ENCODE measurements at regions not wholly inside any gene's neighbourhood (a gene's known extent, or its start where the extent isn't known, plus 50 kb on each side); places are given as distances from the start of the nearest gene placed in this dataset.

- no peak for DNase-seq
Observed at GRCh38 chr10:121185816-121186455, 334.8 kb downstream of the WDR11 start.

GRCh38 chr10:121187391-121187790 is 336.2 kb downstream of the WDR11 start:
- no peak for DNase-seq

GRCh38 chr10:121188005-121188404 is 336.8 kb downstream of the WDR11 start:
- DNase-seq = peak; percentile 8

GRCh38 chr10:121189066-121189465 is 337.9 kb downstream of the WDR11 start:
- DNase-seq = no peak

- DNase-seq = no peak
Observed at GRCh38 chr10:121194696-121195523, 343.7 kb downstream of the WDR11 start.

- DNase-seq = no peak
Observed at GRCh38 chr10:121195524-121195910, 344.4 kb downstream of the WDR11 start.

GRCh38 chr10:121199081-121199480 is 347.9 kb downstream of the WDR11 start:
- no peak for DNase-seq

GRCh38 chr10:121205625-121206024 is 354.5 kb downstream of the WDR11 start:
- peak; percentile 35 for DNase-seq

GRCh38 chr10:121211446-121211845 is 360.3 kb downstream of the WDR11 start:
- no peak for DNase-seq

GRCh38 chr10:121213437-121213836 is 362.3 kb downstream of the WDR11 start:
- no peak for DNase-seq

- DNase-seq = no peak
Observed at GRCh38 chr10:121216295-121216694, 365.1 kb downstream of the WDR11 start.

- DNase-seq = no peak
Observed at GRCh38 chr10:121216721-121217181, 365.6 kb downstream of the WDR11 start.

- no peak for DNase-seq
Observed at GRCh38 chr10:121217331-121217730, 366.2 kb downstream of the WDR11 start.

- DNase-seq = no peak
Observed at GRCh38 chr10:121221072-121221471, 369.9 kb downstream of the WDR11 start.

GRCh38 chr10:121221991-121222390 is 370.8 kb downstream of the WDR11 start:
- peak; percentile 5 for DNase-seq

- no peak for DNase-seq
Observed at GRCh38 chr10:121222842-121223241, 371.7 kb downstream of the WDR11 start.

- no peak for DNase-seq
Observed at GRCh38 chr10:121231079-121231478, 367.2 kb downstream of the FGFR2 start.

GRCh38 chr10:121232494-121232893 is 365.8 kb downstream of the FGFR2 start:
- DNase-seq = no peak

GRCh38 chr10:121235692-121236091 is 362.6 kb downstream of the FGFR2 start:
- DNase-seq = no peak

GRCh38 chr10:121236621-121237020 is 361.6 kb downstream of the FGFR2 start:
- DNase-seq = no peak

- DNase-seq = peak; percentile 13
Observed at GRCh38 chr10:121237718-121238117, 360.5 kb downstream of the FGFR2 start.

GRCh38 chr10:121240011-121240410 is 358.2 kb downstream of the FGFR2 start:
- no peak for DNase-seq

- DNase-seq = no peak
Observed at GRCh38 chr10:121240556-121240955, 357.7 kb downstream of the FGFR2 start.

- DNase-seq = no peak
Observed at GRCh38 chr10:121241337-121241736, 356.9 kb downstream of the FGFR2 start.

Measured in NCI-H82 (cell line).